ENCODE measurements at regions not wholly inside any gene's neighbourhood (a gene's known extent, or its start where the extent isn't known, plus 50 kb on each side); places are given as distances from the start of the nearest gene placed in this dataset.

DNA sequence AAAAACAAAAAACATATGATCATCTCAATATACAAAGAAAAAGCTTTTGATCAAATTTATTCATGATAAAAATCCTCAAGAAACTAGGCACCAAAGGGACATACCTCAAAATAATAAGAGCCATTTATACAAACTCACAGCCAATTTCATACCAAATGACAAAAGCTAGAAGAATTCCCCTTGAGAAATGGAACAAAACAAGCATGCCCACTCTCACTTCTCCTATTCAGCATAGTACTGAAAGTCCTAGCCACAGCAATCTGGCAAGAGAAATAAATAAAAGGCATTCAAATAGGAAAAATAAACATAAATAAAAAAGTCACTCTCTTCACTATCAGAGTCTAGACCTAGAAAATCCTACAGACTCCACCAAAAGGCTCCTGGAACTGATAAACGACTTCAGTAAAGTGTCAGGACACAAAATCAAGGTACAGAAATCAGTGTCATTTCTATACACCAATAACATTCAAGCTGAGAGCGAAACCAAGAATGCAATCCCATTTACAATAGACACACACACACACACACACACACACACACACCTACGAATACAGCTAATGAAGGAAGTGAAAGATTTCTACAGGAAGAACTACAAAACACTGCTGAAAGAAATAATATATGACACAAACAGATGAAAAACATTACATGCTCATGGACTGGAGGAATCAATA, 1486.2 kb upstream of the SEL1L start:
- H3K4me1 ChIP-seq (ENCODE audit: control insufficient read depth in 1 of 2, insufficient read depth in 2 of 2, low read length in 2 of 2), result no peaks in the 10 kb centered on the region
- no peaks in the 10 kb centered on the region for H4K20me1 ChIP-seq (ENCODE audit: insufficient read depth, low read length)
- no peak for TF ChIP-seq CTCF (IDR thresholded peaks at IDR 0.05)
- H3K9me3 Mint-ChIP-seq, result peaks cover 0 to 6% (median 0%) of the 10 kb centered on the region in 7 donors
- no peaks in the 10 kb centered on the region for H3K27me3 ChIP-seq (ENCODE audit: control insufficient read depth in 2 of 2, insufficient read depth in 2 of 2, low read length in 2 of 2)
- H3K9ac ChIP-seq (ENCODE audit: insufficient read depth, low read length, poor library complexity, severe bottlenecking), result no peak overlapping the region
- H3K79me2 ChIP-seq (ENCODE audit: insufficient read depth, low read length), result no peaks in the 10 kb centered on the region
- H3K36me3 Mint-ChIP-seq, result no peaks in the 10 kb centered on the region
- no peak overlapping the region for H3K4me3 Mint-ChIP-seq
- no peaks in the 10 kb centered on the region for H3K4me1 Mint-ChIP-seq
- WGBS (ENCODE audit: insufficient coverage), result no CpG with 5 or more reads among the region's 3 CpGs
- no peak overlapping the region for H3K4me3 ChIP-seq (replicated peaks in 1 of 3; ENCODE audit: low read depth in 2 of 3, low read length in 3 of 3)
- DNase-seq, result no peak
- no peak overlapping the region for H3K27ac Mint-ChIP-seq
- H2AFZ ChIP-seq (ENCODE audit: insufficient read depth, low read depth, low read length, poor library complexity, severe bottlenecking), result no peak overlapping the region
- H3K27ac ChIP-seq (ENCODE audit: low read depth in 1 of 2, low read length in 2 of 2), result no peak overlapping the region
- H3K27me3 Mint-ChIP-seq (ENCODE audit: low read depth in 3 of 3), result no peaks in the 10 kb centered on the region
- H3K4me2 ChIP-seq (replicated peaks; ENCODE audit: extremely low read depth, low read length, poor library complexity, severe bottlenecking), result no peak overlapping the region
- no peaks in the 10 kb centered on the region for H3K36me3 ChIP-seq (replicated peaks in 1 of 2; ENCODE audit: control insufficient read depth in 1 of 2, insufficient read depth in 2 of 2, low read length in 2 of 2)
- no peaks in the 10 kb centered on the region for H3K9me3 ChIP-seq (replicated peaks in 1 of 2; ENCODE audit: control insufficient read depth in 1 of 2, insufficient read depth in 1 of 2, low read length in 2 of 2)
- intact Hi-C loops (cut with micrococcal nuclease), result no loop called here

DNA sequence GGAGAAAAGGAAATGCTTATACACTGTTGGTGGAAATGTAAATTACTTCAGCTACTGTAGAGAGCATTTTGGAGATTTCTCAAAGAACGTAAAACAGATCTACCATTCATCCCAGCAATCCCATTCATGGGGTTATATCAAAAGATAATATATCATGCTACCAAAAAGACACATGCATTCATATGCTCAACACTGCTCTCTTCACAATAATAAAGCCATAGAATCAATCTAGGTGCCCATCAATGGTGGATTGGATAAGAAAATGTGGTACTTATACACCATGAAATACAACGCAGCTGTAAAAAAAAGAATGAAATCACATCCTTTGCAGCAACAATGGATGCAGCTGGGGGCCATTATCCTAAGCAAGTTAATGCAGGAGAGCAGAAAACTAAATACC, 1487.7 kb upstream of the SEL1L start:
- no peaks in the 10 kb centered on the region for H3K36me3 ChIP-seq (replicated peaks in 1 of 2; ENCODE audit: control insufficient read depth in 1 of 2, insufficient read depth in 2 of 2, low read length in 2 of 2)
- no peak overlapping the region for H3K27ac ChIP-seq (ENCODE audit: low read depth in 1 of 2, low read length in 2 of 2)
- no CpG with 5 or more reads among the region's 2 CpGs for WGBS (ENCODE audit: insufficient coverage)
- no peak overlapping the region for H3K27ac Mint-ChIP-seq
- no peak for DNase-seq
- H3K79me2 ChIP-seq (ENCODE audit: insufficient read depth, low read length), result no peaks in the 10 kb centered on the region
- H3K4me2 ChIP-seq (replicated peaks; ENCODE audit: extremely low read depth, low read length, poor library complexity, severe bottlenecking), result no peak overlapping the region
- no peak overlapping the region for H3K4me3 Mint-ChIP-seq
- H4K20me1 ChIP-seq (ENCODE audit: insufficient read depth, low read length), result no peaks in the 10 kb centered on the region
- H3K9me3 ChIP-seq (replicated peaks in 1 of 2; ENCODE audit: control insufficient read depth in 1 of 2, insufficient read depth in 1 of 2, low read length in 2 of 2), result no peaks in the 10 kb centered on the region
- intact Hi-C loops (cut with micrococcal nuclease), result no loop called here
- H3K36me3 Mint-ChIP-seq, result no peaks in the 10 kb centered on the region
- H2AFZ ChIP-seq (ENCODE audit: insufficient read depth, low read depth, low read length, poor library complexity, severe bottlenecking), result no peak overlapping the region
- peaks cover 0 to 8% (median 2%) of the 10 kb centered on the region in 7 donors for H3K9me3 Mint-ChIP-seq
- no peak overlapping the region for H3K4me3 ChIP-seq (replicated peaks in 1 of 3; ENCODE audit: low read depth in 2 of 3, low read length in 3 of 3)
- no peaks in the 10 kb centered on the region for H3K4me1 Mint-ChIP-seq
- peaks cover 0 to 2% (median 0%) of the 10 kb centered on the region in 3 donors for H3K27me3 Mint-ChIP-seq (ENCODE audit: low read depth in 3 of 3)
- H3K9ac ChIP-seq (ENCODE audit: insufficient read depth, low read length, poor library complexity, severe bottlenecking), result no peak overlapping the region
- no peaks in the 10 kb centered on the region for H3K4me1 ChIP-seq (ENCODE audit: control insufficient read depth in 1 of 2, insufficient read depth in 2 of 2, low read length in 2 of 2)
- H3K27me3 ChIP-seq (ENCODE audit: control insufficient read depth in 2 of 2, insufficient read depth in 2 of 2, low read length in 2 of 2), result no peaks in the 10 kb centered on the region
- no peak for TF ChIP-seq CTCF (IDR thresholded peaks at IDR 0.05)

Data from CD14-positive monocyte (primary cell).